ENCODE measurements at regions not wholly inside any gene's neighbourhood (a gene's known extent, or its start where the extent isn't known, plus 50 kb on each side); places are given as distances from the start of the nearest gene placed in this dataset.

- no peak for TF ChIP-seq CTCF (IDR thresholded peaks at IDR 0.05 in 4 of 5, conservative IDR thresholded peaks at IDR 0.05 in 1 of 5)
- no peak for TF ChIP-seq POLR2A (IDR thresholded peaks at IDR 0.05)
These were observed 399.2 kb upstream of the CNTN4 start for GRCh38 chr3:1699361-1699920.

All from gastrocnemius medialis (tissue), 4 donors.